ENCODE measurements at regions not wholly inside any gene's neighbourhood (a gene's known extent, or its start where the extent isn't known, plus 50 kb on each side); places are given as distances from the start of the nearest gene placed in this dataset.

DNA sequence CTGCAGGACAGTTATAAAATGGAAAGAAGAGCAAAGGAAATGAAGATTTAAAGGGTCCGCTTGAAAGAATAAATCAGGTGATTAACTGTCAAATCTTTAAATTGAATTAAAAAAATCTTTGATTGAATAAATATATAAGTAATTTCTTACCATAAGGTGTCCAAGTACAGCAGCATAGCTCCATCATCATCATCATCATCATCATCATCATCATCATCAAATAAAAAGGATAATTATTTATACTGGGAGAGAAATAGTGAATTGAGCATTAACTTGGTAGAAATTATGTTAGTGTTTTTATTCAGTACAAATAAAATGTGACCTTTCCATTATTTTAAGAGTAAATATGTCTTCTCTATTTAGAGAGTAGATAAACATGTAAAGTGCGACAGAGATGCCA lies 745.6 kb upstream of the MARCKS start:
- H3K36me3 ChIP-seq (ENCODE audit: control insufficient read depth in 2 of 2, extremely low read depth in 1 of 2, insufficient read depth in 2 of 2, low read length in 2 of 2) = no peaks in the 10 kb centered on the region
- H3K27ac ChIP-seq (ENCODE audit: insufficient read depth, low read depth, low read length) = no peak overlapping the region
- no peaks in the 10 kb centered on the region for H3K4me1 ChIP-seq (ENCODE audit: control insufficient read depth, extremely low read depth, insufficient read depth, low read length)
- H2AFZ ChIP-seq (ENCODE audit: low read depth, low read length) = no peak overlapping the region
- no peaks in the 10 kb centered on the region for H4K20me1 ChIP-seq (replicated peaks; ENCODE audit: control insufficient read depth, extremely low read depth, insufficient read depth, low read length)
- H3K4me3 ChIP-seq (replicated peaks in 1 of 3; ENCODE audit: insufficient read depth in 1 of 3, low read depth in 1 of 3, low read length in 3 of 3) = no peak overlapping the region
- DNase-seq (ENCODE audit: low read depth, low spot score) (no peak), FAIRE-seq (no peak)
- CTCF ChIA-PET = no interaction called here
- no peak overlapping the region for H3K9ac ChIP-seq (replicated peaks; ENCODE audit: extremely low read depth, insufficient read depth, low read length)
- TF ChIP-seq, protein P1, sequence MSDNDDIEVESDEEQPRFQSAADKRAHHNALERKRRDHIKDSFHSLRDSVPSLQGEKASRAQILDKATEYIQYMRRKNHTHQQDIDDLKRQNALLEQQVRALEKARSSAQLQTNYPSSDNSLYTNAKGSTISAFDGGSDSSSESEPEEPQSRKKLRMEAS (IDR thresholded peaks at IDR 0.05; ENCODE audit: insufficient read depth, insufficient read length) = no peak
- no peak for TF ChIP-seq FOS (IDR thresholded peaks at IDR 0.05; ENCODE audit: borderline replicate concordance, insufficient read depth, low read length)
- POLR2A ChIA-PET = no interaction called here
- intact Hi-C loops (cut with micrococcal nuclease) = no loop called here
- no peaks in the 10 kb centered on the region for H3K27me3 ChIP-seq (ENCODE audit: control insufficient read depth in 2 of 2, insufficient read depth in 2 of 2, low read length in 2 of 2)
- no peaks in the 10 kb centered on the region for H3K9me3 ChIP-seq (replicated peaks; ENCODE audit: control insufficient read depth, insufficient read depth, low read length)
- BruUV-seq (replicated peaks) = no TSS peak
- H3K4me2 ChIP-seq (ENCODE audit: insufficient read depth, low read length) = no peak overlapping the region
- no peaks in the 10 kb centered on the region for H3K9me1 ChIP-seq (replicated peaks; ENCODE audit: control insufficient read depth, extremely low read depth, insufficient read depth, low read length)
- dilution Hi-C loops (cut with MboI; ENCODE audit: extremely low pct_ligation_motif_present, low sequenced_read_pairs) = no loop called here
- no peaks in the 10 kb centered on the region for H3K79me2 ChIP-seq (ENCODE audit: control insufficient read depth, insufficient read depth, low read length)

DNA sequence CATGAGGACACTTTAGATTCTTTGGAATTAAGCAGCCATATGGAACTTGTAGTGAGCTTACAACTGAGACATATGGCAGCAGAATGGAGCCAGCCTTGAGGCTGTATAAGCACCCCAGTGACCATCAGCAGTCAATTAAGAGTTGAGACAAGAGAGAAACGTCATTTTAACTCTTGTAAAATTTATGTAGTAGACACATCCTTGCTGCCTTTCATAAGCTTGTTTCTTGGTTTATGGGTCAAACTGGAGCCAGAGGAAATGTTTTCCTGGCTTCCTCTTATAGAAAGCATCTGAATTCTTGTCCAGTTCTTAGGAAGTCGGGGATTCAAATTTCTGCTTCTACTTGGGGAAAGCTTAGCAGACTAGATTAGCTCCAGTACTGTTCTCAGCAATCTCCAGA lies 745.1 kb upstream of the MARCKS start:
- no peaks in the 10 kb centered on the region for H3K27me3 ChIP-seq (ENCODE audit: control insufficient read depth in 2 of 2, insufficient read depth in 2 of 2, low read length in 2 of 2)
- H3K9me3 ChIP-seq (replicated peaks; ENCODE audit: control insufficient read depth, insufficient read depth, low read length) = no peaks in the 10 kb centered on the region
- no peak overlapping the region for H3K4me3 ChIP-seq (replicated peaks in 1 of 3; ENCODE audit: insufficient read depth in 1 of 3, low read depth in 1 of 3, low read length in 3 of 3)
- H3K4me1 ChIP-seq (ENCODE audit: control insufficient read depth, extremely low read depth, insufficient read depth, low read length) = no peaks in the 10 kb centered on the region
- H3K9me1 ChIP-seq (replicated peaks; ENCODE audit: control insufficient read depth, extremely low read depth, insufficient read depth, low read length) = no peaks in the 10 kb centered on the region
- CTCF ChIA-PET = no interaction called here
- H3K9ac ChIP-seq (replicated peaks; ENCODE audit: extremely low read depth, insufficient read depth, low read length) = no peak overlapping the region
- no peaks in the 10 kb centered on the region for H3K36me3 ChIP-seq (ENCODE audit: control insufficient read depth in 2 of 2, extremely low read depth in 1 of 2, insufficient read depth in 2 of 2, low read length in 2 of 2)
- no TSS peak for BruUV-seq (replicated peaks)
- no peak for TF ChIP-seq POLR2AphosphoS5 (IDR thresholded peaks at IDR 0.05; ENCODE audit: insufficient read depth, low read depth, low read length)
- no peak for TF ChIP-seq EZH2 (IDR thresholded peaks at IDR 0.05; ENCODE audit: borderline replicate concordance, low read depth, low read length, severe bottlenecking)
- TF ChIP-seq GATA2 (IDR thresholded peaks at IDR 0.05; ENCODE audit: insufficient read depth, insufficient read length, low read depth, low read length) = no peak
- no peak for TF ChIP-seq JUN (IDR thresholded peaks at IDR 0.05; ENCODE audit: borderline replicate concordance, insufficient read depth, insufficient read length, low read depth)
- TF ChIP-seq, protein P1 (IDR thresholded peaks at IDR 0.05; ENCODE audit: insufficient read depth, insufficient read length) = no peak
- no peak for TF ChIP-seq FOS (IDR thresholded peaks at IDR 0.05; ENCODE audit: borderline replicate concordance, insufficient read depth, low read length)
- no peak for TF ChIP-seq POLR2A (IDR thresholded peaks at IDR 0.05; ENCODE audit: low read depth, low read length)
- TF ChIP-seq MYC (IDR thresholded peaks at IDR 0.05; ENCODE audit: low read depth, low read length) = no peak
- TF ChIP-seq, protein P2, sequence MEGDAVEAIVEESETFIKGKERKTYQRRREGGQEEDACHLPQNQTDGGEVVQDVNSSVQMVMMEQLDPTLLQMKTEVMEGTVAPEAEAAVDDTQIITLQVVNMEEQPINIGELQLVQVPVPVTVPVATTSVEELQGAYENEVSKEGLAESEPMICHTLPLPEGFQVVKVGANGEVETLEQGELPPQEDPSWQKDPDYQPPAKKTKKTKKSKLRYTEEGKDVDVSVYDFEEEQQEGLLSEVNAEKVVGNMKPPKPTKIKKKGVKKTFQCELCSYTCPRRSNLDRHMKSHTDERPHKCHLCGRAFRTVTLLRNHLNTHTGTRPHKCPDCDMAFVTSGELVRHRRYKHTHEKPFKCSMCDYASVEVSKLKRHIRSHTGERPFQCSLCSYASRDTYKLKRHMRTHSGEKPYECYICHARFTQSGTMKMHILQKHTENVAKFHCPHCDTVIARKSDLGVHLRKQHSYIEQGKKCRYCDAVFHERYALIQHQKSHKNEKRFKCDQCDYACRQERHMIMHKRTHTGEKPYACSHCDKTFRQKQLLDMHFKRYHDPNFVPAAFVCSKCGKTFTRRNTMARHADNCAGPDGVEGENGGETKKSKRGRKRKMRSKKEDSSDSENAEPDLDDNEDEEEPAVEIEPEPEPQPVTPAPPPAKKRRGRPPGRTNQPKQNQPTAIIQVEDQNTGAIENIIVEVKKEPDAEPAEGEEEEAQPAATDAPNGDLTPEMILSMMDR (IDR thresholded peaks at IDR 0.05; ENCODE audit: extremely low read depth in 1 of 2, insufficient read depth in 1 of 2, low read depth in 1 of 2, low read length in 2 of 2) = no peak
- H3K4me2 ChIP-seq (ENCODE audit: insufficient read depth, low read length) = no peak overlapping the region
- dilution Hi-C loops (cut with MboI; ENCODE audit: extremely low pct_ligation_motif_present, low sequenced_read_pairs) (no loop called here), intact Hi-C loops (cut with micrococcal nuclease) (no loop called here)
- FAIRE-seq (no peak), DNase-seq (ENCODE audit: low read depth, low spot score) (peak; percentile 10)
- POLR2A ChIA-PET = no interaction called here
- no peak overlapping the region for H2AFZ ChIP-seq (ENCODE audit: low read depth, low read length)
- H3K27ac ChIP-seq (ENCODE audit: insufficient read depth, low read depth, low read length) = no peak overlapping the region
- no peaks in the 10 kb centered on the region for H4K20me1 ChIP-seq (replicated peaks; ENCODE audit: control insufficient read depth, extremely low read depth, insufficient read depth, low read length)
- no peaks in the 10 kb centered on the region for H3K79me2 ChIP-seq (ENCODE audit: control insufficient read depth, insufficient read depth, low read length)

All from endothelial cell of umbilical vein (primary cell).